GM12878 (cell line): ENCODE measurements at regions not wholly inside any gene's neighbourhood (a gene's known extent, or its start where the extent isn't known, plus 50 kb on each side); places are given as distances from the start of the nearest gene placed in this dataset.

Experiments
- CHD1 ChIP-seq: IDR thresholded peaks from 2 replicates; pipeline ENCODE4 v1.6.1; 2012; ENCODE audit warnings: low read depth, low read length, improper control_type of control experiment
- MEF2B ChIP-seq: fragments of 450-650 bp; IDR thresholded peaks from 2 replicates; pipeline ENCODE4 v1.6.1; 2018; ENCODE audit warnings: mild to moderate bottlenecking, moderate library complexity; ENCODE audit not compliant: partially characterized antibody, poor library complexity, severe bottlenecking
- NR2C1 ChIP-seq: fragments of 450-650 bp; IDR thresholded peaks from 2 replicates; pipeline ENCODE4 v1.6.1; 2017; ENCODE audit warnings: antibody characterized with exemption, mild to moderate bottlenecking, moderate library complexity
- NR2F1 ChIP-seq: fragments of 450-650 bp; conservative IDR thresholded peaks from 2 replicates; pipeline ENCODE4 v1.6.1; 2017; ENCODE audit warnings: mild to moderate bottlenecking
- SUZ12 ChIP-seq: fragments of 200-600 bp; sonication (generic); IDR thresholded peaks from one replicate; pipeline ENCODE4 v1.6.1; 2018; ENCODE audit warnings: antibody characterized with exemption, mild to moderate bottlenecking; ENCODE audit not compliant: unreplicated experiment
- TCF7 ChIP-seq: IDR thresholded peaks from 2 replicates; pipeline ENCODE4 v1.6.1; 2014; ENCODE audit warnings: antibody characterized with exemption, borderline replicate concordance
- YBX1 ChIP-seq: fragments of 450-650 bp; IDR thresholded peaks from 2 replicates; pipeline ENCODE4 v1.6.1; 2016; ENCODE audit warnings: antibody characterized with exemption
- ZBTB11 ChIP-seq: fragments of 450-650 bp; formaldehyde crosslinking; IDR thresholded peaks from 2 replicates; pipeline ENCODE4 v1.5.0; 2022; ENCODE audit warnings: mild to moderate bottlenecking, missing genetic modification characterization
- TF ChIP-seq, protein P1 (sequence below): IDR thresholded peaks from 2 replicates; pipeline ENCODE4 v1.6.1; 2011; ENCODE audit warnings: mild to moderate bottlenecking, low read depth, low read length, moderate library complexity; ENCODE audit not compliant: insufficient replicate concordance
- TF ChIP-seq, protein P2 (sequence below): fragments of 450-650 bp; IDR thresholded peaks from 2 replicates; pipeline ENCODE4 v1.6.1; 2018; ENCODE audit warnings: mild to moderate bottlenecking, low read depth, moderate library complexity; ENCODE audit not compliant: partially characterized antibody

- TF ChIP-seq, protein P1, sequence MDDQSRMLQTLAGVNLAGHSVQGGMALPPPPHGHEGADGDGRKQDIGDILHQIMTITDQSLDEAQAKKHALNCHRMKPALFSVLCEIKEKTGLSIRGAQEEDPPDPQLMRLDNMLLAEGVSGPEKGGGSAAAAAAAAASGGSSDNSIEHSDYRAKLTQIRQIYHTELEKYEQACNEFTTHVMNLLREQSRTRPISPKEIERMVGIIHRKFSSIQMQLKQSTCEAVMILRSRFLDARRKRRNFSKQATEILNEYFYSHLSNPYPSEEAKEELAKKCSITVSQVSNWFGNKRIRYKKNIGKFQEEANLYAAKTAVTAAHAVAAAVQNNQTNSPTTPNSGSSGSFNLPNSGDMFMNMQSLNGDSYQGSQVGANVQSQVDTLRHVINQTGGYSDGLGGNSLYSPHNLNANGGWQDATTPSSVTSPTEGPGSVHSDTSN, result no peak
- TF ChIP-seq NR2C1, result no peak
- TF ChIP-seq ZBTB11 (CRISPR knock-in tag), result no peak
- no peak for TF ChIP-seq YBX1
- no peak for TF ChIP-seq SUZ12
- no peak for TF ChIP-seq TCF7
- TF ChIP-seq CHD1, result no peak
- TF ChIP-seq MEF2B, result no peak
- no peak for TF ChIP-seq NR2F1
- TF ChIP-seq, protein P2, sequence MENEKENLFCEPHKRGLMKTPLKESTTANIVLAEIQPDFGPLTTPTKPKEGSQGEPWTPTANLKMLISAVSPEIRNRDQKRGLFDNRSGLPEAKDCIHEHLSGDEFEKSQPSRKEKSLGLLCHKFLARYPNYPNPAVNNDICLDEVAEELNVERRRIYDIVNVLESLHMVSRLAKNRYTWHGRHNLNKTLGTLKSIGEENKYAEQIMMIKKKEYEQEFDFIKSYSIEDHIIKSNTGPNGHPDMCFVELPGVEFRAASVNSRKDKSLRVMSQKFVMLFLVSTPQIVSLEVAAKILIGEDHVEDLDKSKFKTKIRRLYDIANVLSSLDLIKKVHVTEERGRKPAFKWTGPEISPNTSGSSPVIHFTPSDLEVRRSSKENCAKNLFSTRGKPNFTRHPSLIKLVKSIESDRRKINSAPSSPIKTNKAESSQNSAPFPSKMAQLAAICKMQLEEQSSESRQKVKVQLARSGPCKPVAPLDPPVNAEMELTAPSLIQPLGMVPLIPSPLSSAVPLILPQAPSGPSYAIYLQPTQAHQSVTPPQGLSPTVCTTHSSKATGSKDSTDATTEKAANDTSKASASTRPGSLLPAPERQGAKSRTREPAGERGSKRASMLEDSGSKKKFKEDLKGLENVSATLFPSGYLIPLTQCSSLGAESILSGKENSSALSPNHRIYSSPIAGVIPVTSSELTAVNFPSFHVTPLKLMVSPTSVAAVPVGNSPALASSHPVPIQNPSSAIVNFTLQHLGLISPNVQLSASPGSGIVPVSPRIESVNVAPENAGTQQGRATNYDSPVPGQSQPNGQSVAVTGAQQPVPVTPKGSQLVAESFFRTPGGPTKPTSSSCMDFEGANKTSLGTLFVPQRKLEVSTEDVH, result no peak
- TF ChIP-seq, all 136 proteins: peak for 0
Observed at GRCh38 chr12:60689137-60689536, 1093.3 kb downstream of the SLC16A7 start (continued).
